ENCODE measurements at regions not wholly inside any gene's neighbourhood (a gene's known extent, or its start where the extent isn't known, plus 50 kb on each side); places are given as distances from the start of the nearest gene placed in this dataset.

DNA sequence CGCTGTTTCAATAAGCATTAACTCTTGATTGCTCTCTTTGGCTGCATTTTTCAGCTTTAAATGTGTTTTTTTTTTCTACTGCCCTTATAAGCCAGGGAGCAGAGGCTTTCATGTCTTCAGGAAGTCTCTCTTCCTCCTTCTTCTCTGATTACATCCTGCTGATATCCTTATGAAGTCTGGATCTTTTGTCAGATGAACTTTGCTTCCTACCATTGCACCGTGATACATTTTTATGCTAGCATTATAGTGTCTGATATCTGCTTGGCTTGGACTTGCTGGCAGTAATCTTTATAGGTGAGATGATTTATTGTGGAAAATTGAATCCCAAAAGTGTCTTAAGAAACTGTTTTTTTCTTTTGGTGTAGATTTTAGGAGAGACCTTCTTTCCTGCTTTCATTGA lies 160.4 kb upstream of the CFAP20DC start:
- no peaks in the 10 kb centered on the region for H3K27me3 ChIP-seq (ENCODE audit: insufficient read depth, low read depth, low read length)

DNA sequence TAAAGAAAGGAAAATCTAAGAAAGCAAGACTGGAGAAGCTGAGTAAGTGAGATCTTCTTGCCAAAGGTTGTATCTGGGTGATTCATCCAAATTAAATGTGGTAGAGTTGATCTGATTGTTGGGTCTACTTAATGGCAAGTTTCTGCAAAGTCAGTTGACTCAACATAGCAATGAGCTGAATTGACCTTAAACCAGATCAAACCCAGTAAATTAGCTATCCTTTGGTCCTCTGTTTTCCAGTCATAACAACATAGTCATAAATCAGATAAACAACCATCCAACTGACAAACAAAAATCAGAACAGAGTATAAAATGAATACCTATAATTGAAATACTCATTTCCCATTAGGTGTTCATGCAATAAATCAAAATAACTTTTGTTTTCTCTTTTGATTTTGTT lies 142.6 kb upstream of the CFAP20DC start:
- Histone ChIP-seq H3K27ac (ENCODE audit: low read length) (no peak overlapping the region), H3K4me3 (ENCODE audit: low read length) (no peak overlapping the region), H3K9ac (ENCODE audit: low read length) (no peak overlapping the region), H3K27me3 (ENCODE audit: insufficient read depth, low read depth, low read length) (no peaks in the 10 kb centered on the region), H3F3A (ENCODE audit: insufficient read depth, low read length, poor library complexity, severe bottlenecking) (peaks cover 2% of the 10 kb centered on the region), H3K36me3 (ENCODE audit: insufficient read depth, low read length) (no peaks in the 10 kb centered on the region), H4K20me1 (ENCODE audit: insufficient read depth) (no peaks in the 10 kb centered on the region), H2AFZ (ENCODE audit: low read depth, low read length) (no peak overlapping the region), H3K9me3 (ENCODE audit: low read length) (no peaks in the 10 kb centered on the region), H3K79me2 (replicated peaks; ENCODE audit: insufficient read depth, low read length) (no peaks in the 10 kb centered on the region), H3K4me2 (ENCODE audit: low read length) (no peak overlapping the region), H3K9me2 (ENCODE audit: insufficient read depth, low read length) (no peaks in the 10 kb centered on the region)
- TF ChIP-seq TAF1 (IDR thresholded peaks at IDR 0.05; ENCODE audit: low read depth), result no peak
- TF ChIP-seq SMC3 (conservative IDR thresholded peaks at IDR 0.05; ENCODE audit: poor library complexity), result no peak
- TF ChIP-seq, protein P1, sequence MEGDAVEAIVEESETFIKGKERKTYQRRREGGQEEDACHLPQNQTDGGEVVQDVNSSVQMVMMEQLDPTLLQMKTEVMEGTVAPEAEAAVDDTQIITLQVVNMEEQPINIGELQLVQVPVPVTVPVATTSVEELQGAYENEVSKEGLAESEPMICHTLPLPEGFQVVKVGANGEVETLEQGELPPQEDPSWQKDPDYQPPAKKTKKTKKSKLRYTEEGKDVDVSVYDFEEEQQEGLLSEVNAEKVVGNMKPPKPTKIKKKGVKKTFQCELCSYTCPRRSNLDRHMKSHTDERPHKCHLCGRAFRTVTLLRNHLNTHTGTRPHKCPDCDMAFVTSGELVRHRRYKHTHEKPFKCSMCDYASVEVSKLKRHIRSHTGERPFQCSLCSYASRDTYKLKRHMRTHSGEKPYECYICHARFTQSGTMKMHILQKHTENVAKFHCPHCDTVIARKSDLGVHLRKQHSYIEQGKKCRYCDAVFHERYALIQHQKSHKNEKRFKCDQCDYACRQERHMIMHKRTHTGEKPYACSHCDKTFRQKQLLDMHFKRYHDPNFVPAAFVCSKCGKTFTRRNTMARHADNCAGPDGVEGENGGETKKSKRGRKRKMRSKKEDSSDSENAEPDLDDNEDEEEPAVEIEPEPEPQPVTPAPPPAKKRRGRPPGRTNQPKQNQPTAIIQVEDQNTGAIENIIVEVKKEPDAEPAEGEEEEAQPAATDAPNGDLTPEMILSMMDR (IDR thresholded peaks at IDR 0.05; ENCODE audit: poor library complexity, severe bottlenecking), result no peak
- TF ChIP-seq EP300 (conservative IDR thresholded peaks at IDR 0.05; ENCODE audit: poor library complexity, severe bottlenecking), result no peak
- TF ChIP-seq EZH2 (IDR thresholded peaks at IDR 0.05; ENCODE audit: borderline replicate concordance, insufficient read depth, low read length, poor library complexity, severe bottlenecking), result no peak
- no peak for TF ChIP-seq POLR2AphosphoS5 (IDR thresholded peaks at IDR 0.05)
- TF ChIP-seq RAD21 (conservative IDR thresholded peaks at IDR 0.05), result no peak
- no peak for TF ChIP-seq REST (IDR thresholded peaks at IDR 0.05; ENCODE audit: borderline replicate concordance)
- TF ChIP-seq MXI1 (conservative IDR thresholded peaks at IDR 0.05; ENCODE audit: poor library complexity, severe bottlenecking), result no peak

More for the DNA sequence above, 160.4 kb upstream of the CFAP20DC start:
- Histone ChIP-seq H3K9me2 (ENCODE audit: insufficient read depth, low read length) (no peaks in the 10 kb centered on the region), H3K9ac (ENCODE audit: low read length) (no peak overlapping the region), H2AFZ (ENCODE audit: low read depth, low read length) (no peak overlapping the region), H3K27ac (ENCODE audit: low read length) (no peak overlapping the region), H3K36me3 (ENCODE audit: insufficient read depth, low read length) (no peaks in the 10 kb centered on the region), H4K20me1 (ENCODE audit: insufficient read depth) (no peaks in the 10 kb centered on the region), H3K79me2 (replicated peaks; ENCODE audit: insufficient read depth, low read length) (no peaks in the 10 kb centered on the region), H3F3A (ENCODE audit: insufficient read depth, low read length, poor library complexity, severe bottlenecking) (no peaks in the 10 kb centered on the region), H3K9me3 (ENCODE audit: low read length) (no peaks in the 10 kb centered on the region), H3K4me2 (ENCODE audit: low read length) (no peak overlapping the region), H3K4me3 (ENCODE audit: low read length) (no peak overlapping the region)
- TF ChIP-seq, protein P1 (IDR thresholded peaks at IDR 0.05; ENCODE audit: poor library complexity, severe bottlenecking), result no peak
- TF ChIP-seq SMC3 (conservative IDR thresholded peaks at IDR 0.05; ENCODE audit: poor library complexity), result no peak
- no peak for TF ChIP-seq TAF1 (IDR thresholded peaks at IDR 0.05; ENCODE audit: low read depth)
- no peak for TF ChIP-seq POLR2AphosphoS5 (IDR thresholded peaks at IDR 0.05)
- TF ChIP-seq EP300 (conservative IDR thresholded peaks at IDR 0.05; ENCODE audit: poor library complexity, severe bottlenecking), result no peak
- no peak for TF ChIP-seq RAD21 (conservative IDR thresholded peaks at IDR 0.05)
- TF ChIP-seq REST (IDR thresholded peaks at IDR 0.05; ENCODE audit: borderline replicate concordance), result no peak
- no peak for TF ChIP-seq MXI1 (conservative IDR thresholded peaks at IDR 0.05; ENCODE audit: poor library complexity, severe bottlenecking)
- TF ChIP-seq EZH2 (IDR thresholded peaks at IDR 0.05; ENCODE audit: borderline replicate concordance, insufficient read depth, low read length, poor library complexity, severe bottlenecking), result no peak

Data from neural cell (in vitro differentiated cells).